H1 (cell line): ENCODE measurements at regions not wholly inside any gene's neighbourhood (a gene's known extent, or its start where the extent isn't known, plus 50 kb on each side); places are given as distances from the start of the nearest gene placed in this dataset.

ENCODE experiments used
- BRCA1 ChIP-seq: IDR thresholded peaks from 2 replicates; pipeline ENCODE4 v1.6.1; 2012; ENCODE audit warnings: low read depth, low read length, improper control_type of control experiment
- CHD2 ChIP-seq: IDR thresholded peaks from 2 replicates; pipeline ENCODE4 v1.6.1; 2012; ENCODE audit warnings: low read length, improper control_type of control experiment
- KDM5A ChIP-seq: fragments of 200-600 bp; IDR thresholded peaks from 2 replicates; pipeline ENCODE4 v1.7.1; 2012; ENCODE audit warnings: mild to moderate bottlenecking, low read length, inconsistent platforms, mixed read lengths
- TAF1 ChIP-seq: IDR thresholded peaks from 2 replicates; pipeline ENCODE4 v1.6.1; 2011; ENCODE audit warnings: mild to moderate bottlenecking, low read depth, low read length
- USF2 ChIP-seq: IDR thresholded peaks from 2 replicates; pipeline ENCODE4 v1.6.1; 2011; ENCODE audit warnings: low read length, improper control_type of control experiment
- ZNF274 ChIP-seq: IDR thresholded peaks from 2 replicates; pipeline ENCODE4 v1.7.0; 2012; ENCODE audit warnings: low read length, borderline replicate concordance; ENCODE audit errors: extremely low read depth

GRCh38 chr1:238199325-238199724 is 308.6 kb upstream of the ZP4 start (continued):
- TF ChIP-seq CHD2, result no peak
- TF ChIP-seq ZNF274, result no peak
- no peak for TF ChIP-seq BRCA1
- no peak for TF ChIP-seq USF2
- TF ChIP-seq KDM5A, result no peak
- no peak for TF ChIP-seq TAF1
- TF ChIP-seq, all 59 proteins: peak for 0
